ENCODE measurements at regions not wholly inside any gene's neighbourhood (a gene's known extent, or its start where the extent isn't known, plus 50 kb on each side); places are given as distances from the start of the nearest gene placed in this dataset.

- no peak for TF ChIP-seq CTCF (IDR thresholded peaks at IDR 0.05; ENCODE audit: low read depth, low read length, poor library complexity, severe bottlenecking)
- no peak for TF ChIP-seq EZH2phosphoT487 (IDR thresholded peaks at IDR 0.05; ENCODE audit: borderline replicate concordance, low read length)
Measured at GRCh38 chr6:159324596-159324995, 155.4 kb downstream of the FNDC1 start.
